DOHH2 (cell line): ENCODE measurements at regions not wholly inside any gene's neighbourhood (a gene's known extent, or its start where the extent isn't known, plus 50 kb on each side); places are given as distances from the start of the nearest gene placed in this dataset.

Experiments used
- CTCF ChIP-seq: fragments of 200-600 bp; sonication (generic); IDR thresholded peaks from one replicate; pipeline ENCODE4 v1.5.1; 2014; ENCODE audit warnings: antibody characterized with exemption, mild to moderate bottlenecking, low read depth, low read length; ENCODE audit not compliant: poor library complexity, severe bottlenecking
- EZH2phosphoT487 ChIP-seq: fragments of 200-600 bp; sonication (generic); IDR thresholded peaks from 2 replicates; pipeline ENCODE4 v1.6.1; 2017; ENCODE audit warnings: borderline replicate concordance, mild to moderate bottlenecking, antibody characterized with exemption, low read length, moderate library complexity, mixed read lengths

GRCh38 chr13:73918691-73919090 is 215.5 kb downstream of the KLF12 start:
- TF ChIP-seq CTCF: no peak
- TF ChIP-seq EZH2phosphoT487: no peak
